Lower leg skin (tissue), 3 donors: ENCODE measurements at regions not wholly inside any gene's neighbourhood (a gene's known extent, or its start where the extent isn't known, plus 50 kb on each side); places are given as distances from the start of the nearest gene placed in this dataset.

Source experiments
- CTCF ChIP-seq, 3 donors: fragments of 450-650 bp; IDR thresholded peaks; one replicate each; pipeline ENCODE4 v1.5.1; 2016; ENCODE audit warnings: antibody characterized with exemption in 3 of 3, mild to moderate bottlenecking in 3 of 3, moderate library complexity in 2 of 3
- POLR2A ChIP-seq, 2 donors: fragments of 450-650 bp; IDR thresholded peaks; one replicate each; pipeline ENCODE4 v1.6.1; 2016 to 2017; ENCODE audit warnings: antibody characterized with exemption in 2 of 2, mild to moderate bottlenecking in 1 of 2, moderate library complexity in 1 of 2

DNA sequence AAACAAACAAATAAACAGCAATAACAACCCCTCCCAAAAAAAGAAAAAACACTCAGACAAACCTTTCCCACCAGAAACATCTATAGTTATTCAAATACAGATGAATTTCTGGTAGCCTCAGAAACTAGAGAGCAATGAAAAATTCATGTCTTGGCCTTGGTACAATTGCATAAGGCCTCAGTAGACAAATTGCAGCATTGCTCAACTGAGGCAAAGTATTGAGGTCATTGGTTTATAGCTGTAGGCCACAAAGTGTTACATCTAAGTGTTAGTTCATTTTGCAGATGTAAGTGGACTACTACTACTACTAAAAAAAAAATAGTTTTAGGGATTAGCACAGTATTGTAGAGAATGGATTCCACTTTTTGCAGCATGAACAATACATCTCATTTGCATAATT is 2268.3 kb downstream of the ARAP2 start:
- no peak for TF ChIP-seq POLR2A (IDR thresholded peaks at IDR 0.05)
- no peak for TF ChIP-seq CTCF (IDR thresholded peaks at IDR 0.05)
